A549 (cell line): ENCODE measurements at regions not wholly inside any gene's neighbourhood (a gene's known extent, or its start where the extent isn't known, plus 50 kb on each side); places are given as distances from the start of the nearest gene placed in this dataset.

ENCODE experiments used
- CTCF ChIP-seq: fragments of >200 bp; sonication (Bioruptor Twin); formaldehyde crosslinking; IDR thresholded peaks from 3 replicates; pipeline ENCODE4 v1.5.1; 2016
- EP300 ChIP-seq, 2 experiments: fragments of >200 bp; sonication (Bioruptor Twin); formaldehyde crosslinking; IDR thresholded peaks; 2 replicates in 1 of 2; 3 replicates in 1 of 2; pipeline ENCODE4 v1.6.1; 2016 to 2017
- JUN ChIP-seq, 2 experiments: fragments of >200 bp; sonication (Bioruptor Twin); formaldehyde crosslinking; IDR thresholded peaks; 2 replicates in 1 of 2; 3 replicates in 1 of 2; pipeline ENCODE4 v1.6.1; 2016 to 2017
- KDM1A ChIP-seq: fragments of 200-600 bp; sonication (generic); IDR thresholded peaks from 2 replicates; pipeline ENCODE4 v1.6.1; 2016; ENCODE audit warnings: low read depth, mild to moderate bottlenecking
- POLR2A ChIP-seq: IDR thresholded peaks from 2 replicates; pipeline ENCODE4 v1.6.1; 2012; ENCODE audit warnings: mild to moderate bottlenecking, low read length
- TF ChIP-seq, protein P1 (sequence below): fragments of 200-600 bp; sonication (generic); IDR thresholded peaks from 2 replicates; pipeline ENCODE4 v1.6.1; 2016; ENCODE audit warnings: antibody characterized with exemption, mild to moderate bottlenecking, moderate library complexity
- TF ChIP-seq, protein P2 (sequence below): fragments of 450-650 bp; IDR thresholded peaks from 2 replicates; pipeline ENCODE4 v1.6.1; 2014; ENCODE audit warnings: antibody characterized with exemption

DNA sequence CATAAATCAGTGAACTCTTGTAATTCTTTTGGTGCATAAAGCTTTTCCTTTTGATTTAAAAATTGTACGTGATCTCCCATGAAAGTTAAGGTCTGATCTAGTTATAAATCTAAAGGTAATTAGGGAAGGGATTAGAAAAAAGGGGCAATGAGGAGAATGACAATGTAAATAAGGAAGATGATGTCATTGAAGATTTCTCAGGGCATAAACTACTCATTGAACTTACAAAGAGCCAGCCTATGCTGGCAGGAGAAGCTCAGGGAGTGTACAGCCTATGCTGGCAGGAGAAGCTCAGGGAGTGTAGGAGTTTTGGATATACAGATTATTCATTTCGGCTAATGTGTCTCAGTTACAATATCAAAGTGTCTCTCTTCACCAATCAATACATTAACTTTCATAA, 1533.5 kb upstream of the ADGRL3 start:
- no peak for TF ChIP-seq CTCF
- no peak for TF ChIP-seq KDM1A
- TF ChIP-seq, protein P1, sequence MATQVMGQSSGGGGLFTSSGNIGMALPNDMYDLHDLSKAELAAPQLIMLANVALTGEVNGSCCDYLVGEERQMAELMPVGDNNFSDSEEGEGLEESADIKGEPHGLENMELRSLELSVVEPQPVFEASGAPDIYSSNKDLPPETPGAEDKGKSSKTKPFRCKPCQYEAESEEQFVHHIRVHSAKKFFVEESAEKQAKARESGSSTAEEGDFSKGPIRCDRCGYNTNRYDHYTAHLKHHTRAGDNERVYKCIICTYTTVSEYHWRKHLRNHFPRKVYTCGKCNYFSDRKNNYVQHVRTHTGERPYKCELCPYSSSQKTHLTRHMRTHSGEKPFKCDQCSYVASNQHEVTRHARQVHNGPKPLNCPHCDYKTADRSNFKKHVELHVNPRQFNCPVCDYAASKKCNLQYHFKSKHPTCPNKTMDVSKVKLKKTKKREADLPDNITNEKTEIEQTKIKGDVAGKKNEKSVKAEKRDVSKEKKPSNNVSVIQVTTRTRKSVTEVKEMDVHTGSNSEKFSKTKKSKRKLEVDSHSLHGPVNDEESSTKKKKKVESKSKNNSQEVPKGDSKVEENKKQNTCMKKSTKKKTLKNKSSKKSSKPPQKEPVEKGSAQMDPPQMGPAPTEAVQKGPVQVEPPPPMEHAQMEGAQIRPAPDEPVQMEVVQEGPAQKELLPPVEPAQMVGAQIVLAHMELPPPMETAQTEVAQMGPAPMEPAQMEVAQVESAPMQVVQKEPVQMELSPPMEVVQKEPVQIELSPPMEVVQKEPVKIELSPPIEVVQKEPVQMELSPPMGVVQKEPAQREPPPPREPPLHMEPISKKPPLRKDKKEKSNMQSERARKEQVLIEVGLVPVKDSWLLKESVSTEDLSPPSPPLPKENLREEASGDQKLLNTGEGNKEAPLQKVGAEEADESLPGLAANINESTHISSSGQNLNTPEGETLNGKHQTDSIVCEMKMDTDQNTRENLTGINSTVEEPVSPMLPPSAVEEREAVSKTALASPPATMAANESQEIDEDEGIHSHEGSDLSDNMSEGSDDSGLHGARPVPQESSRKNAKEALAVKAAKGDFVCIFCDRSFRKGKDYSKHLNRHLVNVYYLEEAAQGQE = no peak
- no peak for TF ChIP-seq JUN (IDR thresholded peaks at IDR 0.05)
- TF ChIP-seq, protein P2, sequence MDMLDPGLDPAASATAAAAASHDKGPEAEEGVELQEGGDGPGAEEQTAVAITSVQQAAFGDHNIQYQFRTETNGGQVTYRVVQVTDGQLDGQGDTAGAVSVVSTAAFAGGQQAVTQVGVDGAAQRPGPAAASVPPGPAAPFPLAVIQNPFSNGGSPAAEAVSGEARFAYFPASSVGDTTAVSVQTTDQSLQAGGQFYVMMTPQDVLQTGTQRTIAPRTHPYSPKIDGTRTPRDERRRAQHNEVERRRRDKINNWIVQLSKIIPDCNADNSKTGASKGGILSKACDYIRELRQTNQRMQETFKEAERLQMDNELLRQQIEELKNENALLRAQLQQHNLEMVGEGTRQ = no peak
- no peak for TF ChIP-seq EP300 (IDR thresholded peaks at IDR 0.05)
- TF ChIP-seq POLR2A = no peak
